ENCODE measurements at regions not wholly inside any gene's neighbourhood (a gene's known extent, or its start where the extent isn't known, plus 50 kb on each side); places are given as distances from the start of the nearest gene placed in this dataset.

GRCh38 chr14:81729622-81730021 is 196.0 kb upstream of the SEL1L start:
- H3K4me1 ChIP-seq (ENCODE audit: insufficient read depth, low read length, severe bottlenecking), result no peaks in the 10 kb centered on the region
- H3K79me2 ChIP-seq (ENCODE audit: insufficient read depth, low read length), result no peaks in the 10 kb centered on the region
- no peaks in the 10 kb centered on the region for H4K20me1 ChIP-seq (ENCODE audit: insufficient read depth, low read length)
- H3K27me3 ChIP-seq (ENCODE audit: insufficient read depth, low read length), result no peaks in the 10 kb centered on the region
- H3K9ac ChIP-seq (ENCODE audit: low read length), result no peak overlapping the region
- TF ChIP-seq CTCF (IDR thresholded peaks at IDR 0.05; ENCODE audit: low read length) (no peak), EZH2 (IDR thresholded peaks at IDR 0.05; ENCODE audit: borderline replicate concordance, low read length) (no peak)
- H3K36me3 ChIP-seq (ENCODE audit: insufficient read depth, low read length), result no peaks in the 10 kb centered on the region
- H3K4me2 ChIP-seq (ENCODE audit: low read length), result no peak overlapping the region
- H3F3A ChIP-seq (ENCODE audit: insufficient read depth, low read length), result no peaks in the 10 kb centered on the region
- H3K4me3 ChIP-seq (ENCODE audit: low read depth, low read length, poor library complexity, severe bottlenecking), result no peak overlapping the region
- no peaks in the 10 kb centered on the region for H3K9me3 ChIP-seq (ENCODE audit: low read length)
- H3K9me2 ChIP-seq (ENCODE audit: low read depth, low read length), result no peaks in the 10 kb centered on the region
- no peak overlapping the region for H3K27ac ChIP-seq (ENCODE audit: low read depth, low read length, poor library complexity, severe bottlenecking)
- no peak overlapping the region for H2AFZ ChIP-seq (ENCODE audit: low read length)

- no peaks in the 10 kb centered on the region for H3K36me3 ChIP-seq (ENCODE audit: insufficient read depth, low read length)
Observed at GRCh38 chr14:81737938-81738337, 204.3 kb upstream of the SEL1L start.

GRCh38 chr14:81738946-81739659 is 205.4 kb upstream of the SEL1L start:
- H3K27me3 ChIP-seq (ENCODE audit: insufficient read depth, low read length), result no peaks in the 10 kb centered on the region
- no peaks in the 10 kb centered on the region for H3F3A ChIP-seq (ENCODE audit: insufficient read depth, low read length)
- H3K36me3 ChIP-seq (ENCODE audit: insufficient read depth, low read length), result no peaks in the 10 kb centered on the region
- no peak overlapping the region for H3K4me2 ChIP-seq (ENCODE audit: low read length)
- no peak overlapping the region for H2AFZ ChIP-seq (ENCODE audit: low read length)
- H4K20me1 ChIP-seq (ENCODE audit: insufficient read depth, low read length), result no peaks in the 10 kb centered on the region
- H3K9me2 ChIP-seq (ENCODE audit: low read depth, low read length), result no peaks in the 10 kb centered on the region
- H3K9me3 ChIP-seq (ENCODE audit: low read length), result no peaks in the 10 kb centered on the region
- no peaks in the 10 kb centered on the region for H3K79me2 ChIP-seq (ENCODE audit: insufficient read depth, low read length)
- H3K9ac ChIP-seq (ENCODE audit: low read length), result no peak overlapping the region
- no peaks in the 10 kb centered on the region for H3K4me1 ChIP-seq (ENCODE audit: insufficient read depth, low read length, severe bottlenecking)
- TF ChIP-seq EZH2 (IDR thresholded peaks at IDR 0.05; ENCODE audit: borderline replicate concordance, low read length) (no peak), CTCF (IDR thresholded peaks at IDR 0.05; ENCODE audit: low read length) (no peak)
- no peak overlapping the region for H3K4me3 ChIP-seq (ENCODE audit: low read depth, low read length, poor library complexity, severe bottlenecking)
- no peak overlapping the region for H3K27ac ChIP-seq (ENCODE audit: low read depth, low read length, poor library complexity, severe bottlenecking)

More at GRCh38 chr14:81737938-81738337, 204.3 kb upstream of the SEL1L start:
- Histone ChIP-seq H3K27me3 (ENCODE audit: insufficient read depth, low read length) (no peaks in the 10 kb centered on the region), H3K27ac (ENCODE audit: low read depth, low read length, poor library complexity, severe bottlenecking) (no peak overlapping the region), H3K9me3 (ENCODE audit: low read length) (no peaks in the 10 kb centered on the region), H3K4me3 (ENCODE audit: low read depth, low read length, poor library complexity, severe bottlenecking) (no peak overlapping the region), H3K9me2 (ENCODE audit: low read depth, low read length) (no peaks in the 10 kb centered on the region), H4K20me1 (ENCODE audit: insufficient read depth, low read length) (no peaks in the 10 kb centered on the region), H3K9ac (ENCODE audit: low read length) (no peak overlapping the region), H3K79me2 (ENCODE audit: insufficient read depth, low read length) (no peaks in the 10 kb centered on the region), H3F3A (ENCODE audit: insufficient read depth, low read length) (no peaks in the 10 kb centered on the region), H3K4me2 (ENCODE audit: low read length) (no peak overlapping the region), H2AFZ (ENCODE audit: low read length) (no peak overlapping the region), H3K4me1 (ENCODE audit: insufficient read depth, low read length, severe bottlenecking) (no peaks in the 10 kb centered on the region)
- TF ChIP-seq CTCF (IDR thresholded peaks at IDR 0.05; ENCODE audit: low read length), result no peak
- TF ChIP-seq EZH2 (IDR thresholded peaks at IDR 0.05; ENCODE audit: borderline replicate concordance, low read length), result no peak
